Choroid plexus epithelial cell (primary cell): ENCODE measurements at regions not wholly inside any gene's neighbourhood (a gene's known extent, or its start where the extent isn't known, plus 50 kb on each side); places are given as distances from the start of the nearest gene placed in this dataset.
"Not testable (repeated sequence)": the region's sequence is repeated elsewhere in the genome, so short reads cannot be mapped to it uniquely, and the experiment has no call there.

Source experiments
- DNase-seq: peaks from one replicate; pipeline ENCODE4 v3.0.0-alpha.2; 2010; ENCODE audit warnings: low read depth
- H3K4me3 ChIP-seq: 2 replicates; pipeline ENCODE4 v1.5.1; 2011; ENCODE audit warnings: low read depth, mild to moderate bottlenecking, control low read depth, low read length, moderate library complexity
- TF ChIP-seq, protein P1 (sequence below): conservative IDR thresholded peaks from 2 replicates; pipeline ENCODE4 v1.5.1; 2011; ENCODE audit warnings: low read depth, mild to moderate bottlenecking, control low read depth, inconsistent platforms, low read length, moderate library complexity

- TF ChIP-seq, protein P1, sequence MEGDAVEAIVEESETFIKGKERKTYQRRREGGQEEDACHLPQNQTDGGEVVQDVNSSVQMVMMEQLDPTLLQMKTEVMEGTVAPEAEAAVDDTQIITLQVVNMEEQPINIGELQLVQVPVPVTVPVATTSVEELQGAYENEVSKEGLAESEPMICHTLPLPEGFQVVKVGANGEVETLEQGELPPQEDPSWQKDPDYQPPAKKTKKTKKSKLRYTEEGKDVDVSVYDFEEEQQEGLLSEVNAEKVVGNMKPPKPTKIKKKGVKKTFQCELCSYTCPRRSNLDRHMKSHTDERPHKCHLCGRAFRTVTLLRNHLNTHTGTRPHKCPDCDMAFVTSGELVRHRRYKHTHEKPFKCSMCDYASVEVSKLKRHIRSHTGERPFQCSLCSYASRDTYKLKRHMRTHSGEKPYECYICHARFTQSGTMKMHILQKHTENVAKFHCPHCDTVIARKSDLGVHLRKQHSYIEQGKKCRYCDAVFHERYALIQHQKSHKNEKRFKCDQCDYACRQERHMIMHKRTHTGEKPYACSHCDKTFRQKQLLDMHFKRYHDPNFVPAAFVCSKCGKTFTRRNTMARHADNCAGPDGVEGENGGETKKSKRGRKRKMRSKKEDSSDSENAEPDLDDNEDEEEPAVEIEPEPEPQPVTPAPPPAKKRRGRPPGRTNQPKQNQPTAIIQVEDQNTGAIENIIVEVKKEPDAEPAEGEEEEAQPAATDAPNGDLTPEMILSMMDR, result no peak
- DNase-seq, result no peak
- no peak overlapping the region for H3K4me3 ChIP-seq
Observed at GRCh38 chr5:66367814-66368541, 223.9 kb downstream of the SREK1 start.

DNA sequence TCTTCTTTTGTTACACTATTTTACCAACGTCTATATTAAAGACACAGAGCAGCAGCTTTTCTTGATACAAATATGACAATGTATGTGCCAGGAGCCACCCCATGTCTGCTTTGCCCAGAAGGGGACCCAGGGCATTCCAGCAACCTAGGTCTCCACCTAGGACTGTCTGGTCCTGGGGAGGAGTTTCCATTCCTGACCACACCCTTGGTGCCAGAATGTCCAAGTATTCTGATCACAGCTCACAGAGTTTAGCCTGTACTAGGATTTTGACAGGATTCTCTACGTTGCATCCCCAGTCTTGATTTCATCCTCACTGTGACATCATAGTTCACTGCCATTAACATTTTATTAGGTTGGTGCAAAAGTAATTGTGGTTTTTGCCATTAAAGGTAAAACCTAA, 224.7 kb downstream of the SREK1 start:
- DNase-seq, result no peak
- H3K4me3 ChIP-seq, result no peak overlapping the region
- TF ChIP-seq, protein P1, result no peak

GRCh38 chr5:66377747-66378146, 218.4 kb upstream of the MAST4 start:
- H3K4me3 ChIP-seq, result no peak overlapping the region
- TF ChIP-seq, protein P1, result no peak
- no peak for DNase-seq

GRCh38 chr5:66378407-66378806, 217.8 kb upstream of the MAST4 start:
- H3K4me3 ChIP-seq, result no peak overlapping the region
- TF ChIP-seq, protein P1, result no peak
- DNase-seq, result no peak

DNA sequence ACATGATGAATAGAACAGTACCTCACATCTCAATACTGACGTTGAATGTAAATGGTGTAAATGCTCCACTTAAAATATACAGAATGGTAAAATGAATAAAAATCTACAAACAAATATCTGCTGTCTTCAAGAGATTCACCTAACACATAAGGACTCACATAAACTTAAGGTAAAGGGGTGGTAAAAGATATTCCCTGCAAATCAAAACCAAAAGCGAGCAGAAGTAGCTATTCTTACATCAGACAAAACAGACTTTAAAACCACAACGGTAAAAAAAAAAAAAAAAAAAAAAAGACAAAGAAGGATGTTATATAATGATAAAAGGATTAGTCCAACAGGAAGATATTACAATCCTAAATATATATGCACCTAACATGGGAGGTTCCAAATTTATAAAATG, 214.0 kb upstream of the MAST4 start:
- no peak overlapping the region for H3K4me3 ChIP-seq
- TF ChIP-seq, protein P1, result no peak
- no peak for DNase-seq

DNA sequence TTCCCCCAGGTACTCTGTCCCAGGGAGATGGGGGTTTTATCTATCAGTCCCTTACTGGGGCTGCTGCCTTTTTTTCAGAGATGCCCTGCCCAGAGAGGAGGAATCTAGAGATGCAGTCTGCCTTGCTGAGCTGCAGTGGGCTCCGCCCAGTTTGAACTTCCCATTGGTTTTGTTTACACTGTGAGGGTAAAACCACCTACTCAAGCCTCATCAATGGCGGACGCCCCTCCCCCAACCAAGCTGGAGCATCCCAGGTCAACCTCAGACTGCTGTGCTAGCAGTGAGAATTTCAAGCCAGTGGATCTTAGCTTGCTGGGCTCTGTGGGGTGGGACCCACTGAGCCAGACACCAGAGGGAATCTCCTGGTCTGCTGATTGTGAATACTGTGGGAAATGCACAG, 191.0 kb upstream of the MAST4 start:
- not testable (repeated sequence) for DNase-seq

GRCh38 chr5:66406761-66407336, 189.3 kb upstream of the MAST4 start:
- no peak overlapping the region for H3K4me3 ChIP-seq
- TF ChIP-seq, protein P1, result no peak
- DNase-seq, result no peak

More for the DNA sequence above, 191.0 kb upstream of the MAST4 start:
- not testable (repeated sequence) for H3K4me3 ChIP-seq
